Heart right ventricle (tissue), 16 donors: ENCODE measurements at regions not wholly inside any gene's neighbourhood (a gene's known extent, or its start where the extent isn't known, plus 50 kb on each side); places are given as distances from the start of the nearest gene placed in this dataset.

Source experiments
- ATAC-seq, 8 donors: fragments of 200-7000 bp; cut with Tn5 transposase; one replicate each; pipeline ENCODE4 v1.9.1; 2020; ENCODE audit warnings: mild to moderate bottlenecking in 8 of 8, moderate library complexity in 8 of 8, moderate number of reproducible peaks in 1 of 8
- DNase-seq, 2 donors: peaks; one replicate each; pipeline ENCODE4 v3.0.0-alpha.2; 2020
- H3K27ac ChIP-seq, 10 donors: fragments of 200-600 bp; sonication (generic) in 2 of 10; one replicate each; pipeline versions ENCODE4 v1.5.0 to v1.8.0; 2020 to 2022; ENCODE audit warnings: mild to moderate bottlenecking in 3 of 10
- H3K27me3 ChIP-seq, 7 donors: fragments of 200-600 bp; one replicate each; pipeline ENCODE4 v1.8.0; 2021 to 2022; ENCODE audit warnings: mild to moderate bottlenecking in 2 of 7
- H3K36me3 ChIP-seq, 9 donors: fragments of 200-600 bp; sonication (generic) in 1 of 9; one replicate each; pipeline versions ENCODE4 v1.5.0 to v1.8.0; 2020 to 2022; ENCODE audit warnings: mild to moderate bottlenecking in 2 of 9
- H3K4me1 ChIP-seq, 9 donors: fragments of 200-600 bp; sonication (generic) in 1 of 9; one replicate each; pipeline versions ENCODE4 v1.5.0 to v1.8.0; 2020 to 2022; ENCODE audit warnings: mild to moderate bottlenecking in 4 of 9
- H3K4me3 ChIP-seq, 10 donors: fragments of 200-600 bp; sonication (generic) in 2 of 10; one replicate each; pipeline versions ENCODE4 v1.5.0 to v1.8.0; 2020 to 2022; ENCODE audit warnings: mild to moderate bottlenecking in 7 of 10, moderate library complexity in 2 of 10
- H3K9me3 ChIP-seq, 11 donors: fragments of 200-600 bp in 10 of 11; sonication (generic) in 2 of 11; one replicate each; pipeline versions ENCODE4 v1.5.0 to v1.8.0; 2013 to 2022; ENCODE audit warnings: mild to moderate bottlenecking in 2 of 11, control low read depth in 1 of 11, moderate library complexity in 1 of 11
- CTCF ChIP-seq, 9 donors: fragments of 200-600 bp; sonication (generic) in 2 of 9; IDR thresholded peaks; one replicate each; pipeline versions ENCODE4 v1.5.0 to v1.8.0; 2021 to 2022; ENCODE audit warnings: antibody characterized with exemption in 9 of 9, mild to moderate bottlenecking in 5 of 9, moderate library complexity in 1 of 9
- WGBS, 2 donors: extraction: QIAGEN DNeasy Blood & Tissue Kit; methylation state at CpG; one replicate each; pipeline ENCODE4 v1.1.7; 2013; ENCODE audit warnings: inconsistent platforms in 1 of 2; 5-methylcytosine and 5-hydroxymethylcytosine counted together
- intact Hi-C, 10 donors: fragments of 100-400 bp; cut with DNase I; formaldehyde crosslinking; loops; one replicate each; pipeline versions ENCODE4 v1.11.1 to v1.14.2; 2022
- donor health status: Arrhythmogenic right ventricular cardiomyopathy.
- donor health status: ischemic (EF 13 %, LVEDD 7.1; RV severe dilation, severe dysfunction).
- donor health status: healthy with polysubstance abuse.
- donor health status: DM: no; HTN: yes; CAD: no.
- donor health status: DM: no; HTN: no; CAD: no.
- donor health status: ischemic (EF 25% LVEDD 6.9; RV normal size, moderate dysfunction).
- donor health status: ischemic (EF 25% LVEDD 5.7; RV mildly dilated, moderate dysfunction).
- donor health status: healthy.
- donor health status: DM: yes; HTN: yes; CAD: no.
- donor health status: Ischemic cardiomyopathy.
- donor health status: ischemic (EF 35%, LVEDD 5.7; RV mildly dilated, moderate dysfunction).
- donor health status: nonischemic (EF 11% LVEDD 7.7; RV severe dilation, severe dysfunction).
- donor health status: DM: yes; HTN: yes; CAD: no.
- donor health status: PGD.
- donor health status: ischemic (EF 29% LVEDD 5.4; RV normal size, mild dysfunction).
- donor health status: nonischemic (EF 23%, LVEDD 6.1; RV moderate dilation, normal function).

GRCh38 chr12:76929499-76929898 is 50.7 kb upstream of the CSRP2 start:
- intact Hi-C loops = loop anchor here in 1 of 10 donors (10.0 kb wide), 1 partner anchor 305 kb away; no protein-coding TSS in a partner anchor

More at GRCh38 chr12:76929499-76929898, 50.7 kb upstream of the CSRP2 start:
- TF ChIP-seq CTCF (IDR thresholded peaks at IDR 0.05) = no peak
- Histone ChIP-seq H3K4me3 (no peak overlapping the region), H3K36me3 (no peaks in the 10 kb centered on the region), H3K27ac (no peak overlapping the region), H3K4me1 (no peaks in the 10 kb centered on the region), H3K27me3 (peaks cover 0 to 4% (median 0%) of the 10 kb centered on the region in 7 donors), H3K9me3 (peaks cover 0 to 4% (median 0%) of the 10 kb centered on the region in 11 donors)
- 48 to 56% methylated on average over 2 of the region's 2 CpGs for WGBS, 2 donors
- no peak for ATAC-seq
- DNase-seq = no peak
